H4 (cell line): ENCODE measurements at regions not wholly inside any gene's neighbourhood (a gene's known extent, or its start where the extent isn't known, plus 50 kb on each side); places are given as distances from the start of the nearest gene placed in this dataset.
A peak's percentile ranks its signal among the peaks of the same experiment; 100 is the strongest.

Experiments
- DNase-seq: peaks from one replicate; pipeline ENCODE4 v3.0.0-alpha.2; 2015; ENCODE audit warnings: low spot score

GRCh38 chr15:46543626-46544025 lies 908.8 kb downstream of the SQOR start:
- no peak for DNase-seq

GRCh38 chr15:46548989-46549388 lies 914.2 kb downstream of the SQOR start:
- DNase-seq = no peak

GRCh38 chr15:46552316-46552715 lies 917.5 kb downstream of the SQOR start:
- no peak for DNase-seq

- no peak for DNase-seq
Observed at GRCh38 chr15:46555547-46555946, 920.7 kb downstream of the SQOR start.

- DNase-seq = no peak
Observed at GRCh38 chr15:46556010-46556409, 921.2 kb downstream of the SQOR start.

GRCh38 chr15:46556559-46557379 lies 921.9 kb downstream of the SQOR start:
- DNase-seq = no peak

GRCh38 chr15:46567968-46568367 lies 933.1 kb downstream of the SQOR start:
- DNase-seq = no peak

GRCh38 chr15:46569781-46570180 lies 935.0 kb downstream of the SQOR start:
- no peak for DNase-seq

- no peak for DNase-seq
Observed at GRCh38 chr15:46576646-46577395, 942.0 kb downstream of the SQOR start.

GRCh38 chr15:46577767-46578166 lies 942.9 kb downstream of the SQOR start:
- no peak for DNase-seq

- DNase-seq = no peak
Observed at GRCh38 chr15:46580487-46580886, 945.7 kb downstream of the SQOR start.

- no peak for DNase-seq
Observed at GRCh38 chr15:46580924-46581323, 946.1 kb downstream of the SQOR start.

- peak; percentile 6 for DNase-seq
Observed at GRCh38 chr15:46589088-46589487, 954.3 kb downstream of the SQOR start.

- no peak for DNase-seq
Observed at GRCh38 chr15:46591462-46591861, 956.6 kb downstream of the SQOR start.

- DNase-seq = no peak
Observed at GRCh38 chr15:46595016-46595415, 960.2 kb downstream of the SQOR start.

GRCh38 chr15:46607077-46607476 lies 972.2 kb downstream of the SQOR start:
- DNase-seq = no peak

GRCh38 chr15:46616033-46616432 lies 981.2 kb downstream of the SQOR start:
- no peak for DNase-seq

- DNase-seq = no peak
Observed at GRCh38 chr15:46617507-46617906, 982.7 kb downstream of the SQOR start.

GRCh38 chr15:46618984-46619383 lies 984.2 kb downstream of the SQOR start:
- DNase-seq = no peak

GRCh38 chr15:46620392-46621013 lies 985.7 kb downstream of the SQOR start:
- no peak for DNase-seq

- DNase-seq = no peak
Observed at GRCh38 chr15:46622851-46623250, 988.0 kb downstream of the SQOR start.

- peak; percentile 25 for DNase-seq
Observed at GRCh38 chr15:46636206-46636605, 1001.4 kb downstream of the SQOR start.
